GM23248 (cell line): ENCODE measurements at regions not wholly inside any gene's neighbourhood (a gene's known extent, or its start where the extent isn't known, plus 50 kb on each side); places are given as distances from the start of the nearest gene placed in this dataset.

Source experiments
- DNase-seq: peaks from one replicate; pipeline ENCODE4 v3.0.0-alpha.2; 2015
- H2AFZ ChIP-seq: fragments of 200-600 bp; sonication (generic); 2 replicates; pipeline ENCODE4 v1.6.1; 2016; ENCODE audit warnings: antibody characterized with exemption
- H3F3A ChIP-seq: fragments of 200-600 bp; sonication (generic); 2 replicates; pipeline ENCODE4 v1.6.1; 2016; ENCODE audit warnings: mild to moderate bottlenecking, antibody characterized with exemption, mixed run types; ENCODE audit not compliant: insufficient read depth
- H3K27ac ChIP-seq: fragments of 200-600 bp; sonication (generic); 2 replicates; pipeline ENCODE4 v1.5.1; 2016; ENCODE audit warnings: mild to moderate bottlenecking
- H3K27me3 ChIP-seq: fragments of 200-600 bp; sonication (generic); replicated peaks from 2 replicates; pipeline ENCODE4 v1.6.1; 2016; ENCODE audit warnings: mild to moderate bottlenecking; ENCODE audit not compliant: insufficient read depth
- H3K36me3 ChIP-seq: fragments of 200-600 bp; sonication (generic); 2 replicates; pipeline ENCODE4 v1.6.1; 2016; ENCODE audit warnings: low read depth, mild to moderate bottlenecking
- H3K4me1 ChIP-seq: fragments of 200-600 bp; sonication (generic); 2 replicates; pipeline ENCODE4 v1.6.1; 2016; ENCODE audit warnings: mild to moderate bottlenecking; ENCODE audit not compliant: insufficient read depth
- H3K4me2 ChIP-seq: fragments of 200-600 bp; sonication (generic); one replicate; pipeline ENCODE4 v1.6.1; 2016; ENCODE audit warnings: mild to moderate bottlenecking; ENCODE audit not compliant: unreplicated experiment
- H3K4me3 ChIP-seq: fragments of 200-600 bp; sonication (generic); 2 replicates; pipeline ENCODE4 v1.5.1; 2016; ENCODE audit warnings: mild to moderate bottlenecking
- H3K79me2 ChIP-seq: fragments of 200-600 bp; sonication (generic); 2 replicates; pipeline ENCODE4 v1.6.1; 2016; ENCODE audit warnings: mild to moderate bottlenecking; ENCODE audit not compliant: insufficient read depth
- H3K9ac ChIP-seq: fragments of 200-600 bp; sonication (generic); 2 replicates; pipeline ENCODE4 v1.6.1; 2016; ENCODE audit warnings: mild to moderate bottlenecking
- H3K9me2 ChIP-seq: fragments of 200-600 bp; sonication (generic); 2 replicates; pipeline ENCODE4 v1.6.1; 2016; ENCODE audit warnings: mixed run types, mild to moderate bottlenecking, moderate library complexity; ENCODE audit not compliant: insufficient read depth
- H3K9me3 ChIP-seq: fragments of 200-600 bp; sonication (generic); one replicate; pipeline ENCODE4 v1.6.1; 2017; ENCODE audit warnings: low read depth
- H4K20me1 ChIP-seq: fragments of 200-600 bp; sonication (generic); 2 replicates; pipeline ENCODE4 v1.6.0; 2016; ENCODE audit not compliant: insufficient read depth
- EZH2 ChIP-seq: fragments of 200-600 bp; sonication (generic); IDR thresholded peaks from 2 replicates; pipeline ENCODE4 v1.6.1; 2018; ENCODE audit warnings: antibody characterized with exemption, mild to moderate bottlenecking; ENCODE audit not compliant: insufficient read depth, poor library complexity, severe bottlenecking
- EZH2phosphoT487 ChIP-seq: fragments of 200-600 bp; sonication (generic); IDR thresholded peaks from 2 replicates; pipeline ENCODE4 v1.6.1; 2018; ENCODE audit warnings: antibody characterized with exemption, moderate library complexity, mild to moderate bottlenecking, low read depth; ENCODE audit not compliant: insufficient read depth
- WGBS, 2 experiments: methylation state at CpG; one replicate each; pipeline ENCODE4 v1.1.6; 2015 to 2017; ENCODE audit warnings: low lambda C conversion rate in 2 of 2, low coverage in 1 of 2; ENCODE audit errors: missing lambda C conversion rate in 2 of 2; 5-methylcytosine and 5-hydroxymethylcytosine counted together
- in situ Hi-C: fragments of 300-500 bp; cut with MboI; formaldehyde crosslinking; loops from 2 replicates; pipeline ENCODE4 v1.15.0; 2020

DNA sequence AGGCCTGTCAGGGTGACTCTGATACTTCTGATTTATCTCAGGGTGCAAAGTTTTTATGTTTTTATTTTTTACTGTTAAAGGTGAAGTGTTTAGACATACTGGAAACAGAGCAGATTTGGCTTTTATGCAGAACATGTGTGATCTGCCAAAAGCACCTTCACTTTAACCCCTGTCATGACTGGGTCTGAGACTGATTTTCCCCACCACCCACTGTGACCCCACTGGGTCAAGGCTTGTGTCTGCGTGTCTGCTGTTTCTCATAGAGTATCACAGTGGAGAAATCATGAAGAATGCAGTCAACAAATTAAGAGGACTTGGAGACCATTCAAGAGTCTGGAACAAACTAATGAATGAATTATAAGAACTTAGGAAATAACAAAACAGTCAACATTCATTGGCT lies 131.2 kb downstream of the SPTSSA start:
- no peaks in the 10 kb centered on the region for H3K4me1 ChIP-seq
- H3K79me2 ChIP-seq, result no peaks in the 10 kb centered on the region
- no peaks in the 10 kb centered on the region for H3F3A ChIP-seq
- no peak overlapping the region for H3K9ac ChIP-seq
- no peaks in the 10 kb centered on the region for H3K36me3 ChIP-seq
- DNase-seq, result no peak
- no peak overlapping the region for H2AFZ ChIP-seq
- no peak overlapping the region for H3K27ac ChIP-seq
- no peak overlapping the region for H3K4me3 ChIP-seq
- no peak overlapping the region for H3K4me2 ChIP-seq
- TF ChIP-seq EZH2 (no peak), EZH2phosphoT487 (no peak)
- H3K9me2 ChIP-seq, result no peaks in the 10 kb centered on the region
- WGBS, 2 experiments, result 0% methylated on average over 1 of the region's 1 CpG
- H3K9me3 ChIP-seq, result no peaks in the 10 kb centered on the region
- H3K27me3 ChIP-seq, result peaks cover 9% of the 10 kb centered on the region; the same call in 1 of the 2 replicates
- in situ Hi-C loops, result no loop called here
- H4K20me1 ChIP-seq, result no peaks in the 10 kb centered on the region

DNA sequence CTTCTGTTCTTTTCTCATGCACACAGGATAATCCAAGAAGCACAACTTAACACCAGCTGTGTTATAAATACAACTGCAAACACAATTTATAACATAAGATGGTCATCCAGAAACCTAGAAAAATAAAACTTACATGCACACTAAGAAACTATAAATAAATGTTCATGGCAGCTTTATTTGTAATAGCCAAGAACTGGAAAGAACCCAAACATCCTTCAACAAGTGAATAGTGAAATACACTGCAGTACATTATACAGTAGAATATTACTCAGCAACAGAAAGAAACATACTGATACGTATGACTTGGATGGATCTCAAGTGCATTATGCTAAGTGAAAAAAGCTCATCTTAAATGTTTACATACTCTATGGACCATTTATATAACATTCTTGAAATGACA lies 132.7 kb downstream of the SPTSSA start:
- peaks cover 9% of the 10 kb centered on the region; the same call in 1 of the 2 replicates for H3K27me3 ChIP-seq
- no peak overlapping the region for H3K27ac ChIP-seq
- no peak for TF ChIP-seq EZH2phosphoT487
- no peak for TF ChIP-seq EZH2
- H3K4me3 ChIP-seq, result no peak overlapping the region
- H3K4me2 ChIP-seq, result no peak overlapping the region
- H3K9me3 ChIP-seq, result no peaks in the 10 kb centered on the region
- no peaks in the 10 kb centered on the region for H4K20me1 ChIP-seq
- H3F3A ChIP-seq, result no peaks in the 10 kb centered on the region
- WGBS, 2 experiments, result 83 to 94% methylated on average over 1 of the region's 1 CpG
- H2AFZ ChIP-seq, result no peak overlapping the region
- no peaks in the 10 kb centered on the region for H3K79me2 ChIP-seq
- in situ Hi-C loops, result no loop called here
- no peak for DNase-seq
- H3K4me1 ChIP-seq, result no peaks in the 10 kb centered on the region
- H3K9ac ChIP-seq, result no peak overlapping the region
- H3K36me3 ChIP-seq, result no peaks in the 10 kb centered on the region
- H3K9me2 ChIP-seq, result no peaks in the 10 kb centered on the region

- Histone ChIP-seq H4K20me1 (no peaks in the 10 kb centered on the region), H3K9me3 (no peaks in the 10 kb centered on the region), H3K4me1 (no peaks in the 10 kb centered on the region), H2AFZ (no peak overlapping the region), H3K79me2 (no peaks in the 10 kb centered on the region), H3F3A (no peaks in the 10 kb centered on the region), H3K27ac (no peak overlapping the region), H3K4me2 (no peak overlapping the region), H3K36me3 (no peaks in the 10 kb centered on the region), H3K27me3 (peaks cover 9% of the 10 kb centered on the region; the same call in 1 of the 2 replicates), H3K9me2 (no peaks in the 10 kb centered on the region), H3K9ac (no peak overlapping the region), H3K4me3 (no peak overlapping the region)
- TF ChIP-seq EZH2 (no peak), EZH2phosphoT487 (no peak)
- in situ Hi-C loops, result no loop called here
- DNase-seq, result no peak
- 26 to 29% methylated on average over 4 of the region's 4 CpGs for WGBS, 2 experiments
These were observed 133.9 kb downstream of the SPTSSA start for GRCh38 chr14:34328178-34328577.

- no peaks in the 10 kb centered on the region for H3F3A ChIP-seq
- no peaks in the 10 kb centered on the region for H3K4me1 ChIP-seq
- H3K9ac ChIP-seq, result no peak overlapping the region
- H3K27me3 ChIP-seq, result peaks cover 23% of the 10 kb centered on the region
- H2AFZ ChIP-seq, result no peak overlapping the region
- H3K79me2 ChIP-seq, result no peaks in the 10 kb centered on the region
- H3K27ac ChIP-seq, result no peak overlapping the region
- TF ChIP-seq EZH2 (no peak), EZH2phosphoT487 (no peak)
- no peaks in the 10 kb centered on the region for H3K9me2 ChIP-seq
- H3K4me2 ChIP-seq, result no peak overlapping the region
- no peak overlapping the region for H3K4me3 ChIP-seq
- no peaks in the 10 kb centered on the region for H4K20me1 ChIP-seq
- no peak for DNase-seq
- H3K9me3 ChIP-seq, result no peaks in the 10 kb centered on the region
- in situ Hi-C loops, result no loop called here
- no peaks in the 10 kb centered on the region for H3K36me3 ChIP-seq
These were observed 136.5 kb downstream of the SPTSSA start for GRCh38 chr14:34325493-34325892.

- Histone ChIP-seq H3K27ac (no peak overlapping the region), H3K9ac (no peak overlapping the region), H3F3A (no peaks in the 10 kb centered on the region), H3K27me3 (peaks cover 34% of the 10 kb centered on the region), H4K20me1 (no peaks in the 10 kb centered on the region), H2AFZ (no peak overlapping the region), H3K4me2 (no peak overlapping the region), H3K9me2 (no peaks in the 10 kb centered on the region), H3K79me2 (no peaks in the 10 kb centered on the region), H3K4me1 (no peaks in the 10 kb centered on the region), H3K36me3 (no peaks in the 10 kb centered on the region), H3K4me3 (no peak overlapping the region), H3K9me3 (no peaks in the 10 kb centered on the region)
- peak; percentile 53 for DNase-seq
- in situ Hi-C loops, result no loop called here
- no peak for TF ChIP-seq EZH2
- no peak for TF ChIP-seq EZH2phosphoT487
- WGBS, 2 experiments, result 17 to 20% methylated on average over 6 of the region's 6 CpGs
These were observed 137.7 kb downstream of the SPTSSA start for GRCh38 chr14:34324363-34324795.
